Mammary epithelial cell (primary cell): ENCODE measurements at regions not wholly inside any gene's neighbourhood (a gene's known extent, or its start where the extent isn't known, plus 50 kb on each side); places are given as distances from the start of the nearest gene placed in this dataset.

Experiments used
- EZH2 ChIP-seq: IDR thresholded peaks from 2 replicates; pipeline ENCODE4 v1.6.1; 2012; ENCODE audit warnings: low read length, inconsistent platforms, borderline replicate concordance
- TF ChIP-seq, protein P1 (sequence below), 2 donors: IDR thresholded peaks in 1 of 2; conservative IDR thresholded peaks in 1 of 2; 2 replicates each; pipeline ENCODE4 v1.5.1; 2011 to 2012; ENCODE audit warnings: inconsistent platforms in 2 of 2, low read length in 2 of 2, mild to moderate bottlenecking in 2 of 2, control low read depth in 1 of 2, low read depth in 1 of 2; ENCODE audit not compliant: insufficient read depth in 1 of 2; ENCODE audit errors: extremely low read depth in 1 of 2

DNA sequence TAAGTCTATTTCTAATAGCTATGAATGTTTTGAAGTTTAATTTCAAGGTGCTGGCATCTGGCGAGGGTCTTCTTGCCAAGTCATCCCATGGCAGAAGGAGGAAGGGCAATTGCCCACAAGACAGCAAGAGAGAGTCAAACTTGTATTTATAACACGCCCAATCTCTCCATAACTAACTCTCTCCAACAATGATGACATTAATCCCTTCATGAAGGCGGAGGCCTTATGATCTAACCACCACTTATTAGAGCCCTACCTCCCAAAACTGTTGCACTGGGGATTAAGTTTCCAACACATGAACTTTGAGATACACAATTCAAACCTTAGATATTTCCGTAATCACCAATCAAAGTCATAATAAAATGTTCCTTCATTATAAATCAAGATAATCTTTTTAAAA, 406.9 kb downstream of the CNTN6 start:
- TF ChIP-seq, protein P1, sequence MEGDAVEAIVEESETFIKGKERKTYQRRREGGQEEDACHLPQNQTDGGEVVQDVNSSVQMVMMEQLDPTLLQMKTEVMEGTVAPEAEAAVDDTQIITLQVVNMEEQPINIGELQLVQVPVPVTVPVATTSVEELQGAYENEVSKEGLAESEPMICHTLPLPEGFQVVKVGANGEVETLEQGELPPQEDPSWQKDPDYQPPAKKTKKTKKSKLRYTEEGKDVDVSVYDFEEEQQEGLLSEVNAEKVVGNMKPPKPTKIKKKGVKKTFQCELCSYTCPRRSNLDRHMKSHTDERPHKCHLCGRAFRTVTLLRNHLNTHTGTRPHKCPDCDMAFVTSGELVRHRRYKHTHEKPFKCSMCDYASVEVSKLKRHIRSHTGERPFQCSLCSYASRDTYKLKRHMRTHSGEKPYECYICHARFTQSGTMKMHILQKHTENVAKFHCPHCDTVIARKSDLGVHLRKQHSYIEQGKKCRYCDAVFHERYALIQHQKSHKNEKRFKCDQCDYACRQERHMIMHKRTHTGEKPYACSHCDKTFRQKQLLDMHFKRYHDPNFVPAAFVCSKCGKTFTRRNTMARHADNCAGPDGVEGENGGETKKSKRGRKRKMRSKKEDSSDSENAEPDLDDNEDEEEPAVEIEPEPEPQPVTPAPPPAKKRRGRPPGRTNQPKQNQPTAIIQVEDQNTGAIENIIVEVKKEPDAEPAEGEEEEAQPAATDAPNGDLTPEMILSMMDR (conservative IDR thresholded peaks at IDR 0.05 in 1 of 2, IDR thresholded peaks at IDR 0.05 in 1 of 2; ENCODE audit: extremely low read depth in 1 of 2, insufficient read depth in 1 of 2, low read depth in 1 of 2, low read length in 2 of 2): no peak
- TF ChIP-seq EZH2: no peak
